PFSK-1 (cell line): ENCODE measurements at regions not wholly inside any gene's neighbourhood (a gene's known extent, or its start where the extent isn't known, plus 50 kb on each side); places are given as distances from the start of the nearest gene placed in this dataset.

Experiments
- FOXP2 ChIP-seq: optimal IDR thresholded peaks from 2 replicates; pipeline ENCODE3; 2011; ENCODE audit warnings: borderline replicate concordance, control low read depth, inconsistent platforms; ENCODE audit not compliant: insufficient read depth; ENCODE audit errors: extremely low read length, extremely low read depth
- POLR2AphosphoS5 ChIP-seq: IDR thresholded peaks from 2 replicates; pipeline ENCODE4 v1.6.1; 2012; ENCODE audit warnings: low read depth, mild to moderate bottlenecking, control low read depth, low read length, moderate library complexity
- SIN3A ChIP-seq: IDR thresholded peaks from 2 replicates; pipeline ENCODE4 v1.6.1; 2012; ENCODE audit warnings: mild to moderate bottlenecking, low read length, moderate library complexity, borderline replicate concordance; ENCODE audit not compliant: insufficient read depth
- TAF1 ChIP-seq: IDR thresholded peaks from 2 replicates; pipeline ENCODE4 v1.6.1; 2012; ENCODE audit warnings: low read length, control low read depth, borderline replicate concordance; ENCODE audit not compliant: insufficient read depth
- TF ChIP-seq, protein P1 (sequence below), 2 experiments: IDR thresholded peaks; 2 replicates each; pipeline versions ENCODE4 v1.6.1 to v1.8.0; 2011 to 2012; ENCODE audit warnings: low read depth in 2 of 2, low read length in 2 of 2, control low read depth in 1 of 2, inconsistent platforms in 1 of 2, mild to moderate bottlenecking in 1 of 2, moderate library complexity in 1 of 2; ENCODE audit not compliant: insufficient read depth in 1 of 2

DNA sequence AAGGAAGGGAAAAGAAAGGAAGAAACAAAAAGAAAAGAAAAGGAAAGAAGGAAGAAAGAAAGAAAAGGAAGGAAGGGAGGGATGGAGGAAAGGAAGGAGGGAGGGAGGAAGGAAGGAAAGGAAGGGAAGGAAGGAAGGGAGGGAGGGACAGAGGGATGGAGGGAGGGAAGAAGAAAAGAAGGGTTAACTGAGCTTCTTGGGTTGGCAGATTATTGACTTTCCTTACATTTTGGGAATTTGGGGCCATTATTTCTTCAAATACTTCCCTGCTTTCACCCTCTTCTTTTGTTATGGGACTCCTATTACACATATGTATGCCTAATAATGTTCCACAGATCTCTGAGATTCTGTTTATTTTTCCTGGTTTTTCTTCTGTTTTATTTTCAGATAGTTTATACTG lies 285.6 kb downstream of the KCNJ2 start:
- TF ChIP-seq FOXP2 (no peak), POLR2AphosphoS5 (no peak), SIN3A (no peak), TAF1 (no peak)
- TF ChIP-seq, protein P1, sequence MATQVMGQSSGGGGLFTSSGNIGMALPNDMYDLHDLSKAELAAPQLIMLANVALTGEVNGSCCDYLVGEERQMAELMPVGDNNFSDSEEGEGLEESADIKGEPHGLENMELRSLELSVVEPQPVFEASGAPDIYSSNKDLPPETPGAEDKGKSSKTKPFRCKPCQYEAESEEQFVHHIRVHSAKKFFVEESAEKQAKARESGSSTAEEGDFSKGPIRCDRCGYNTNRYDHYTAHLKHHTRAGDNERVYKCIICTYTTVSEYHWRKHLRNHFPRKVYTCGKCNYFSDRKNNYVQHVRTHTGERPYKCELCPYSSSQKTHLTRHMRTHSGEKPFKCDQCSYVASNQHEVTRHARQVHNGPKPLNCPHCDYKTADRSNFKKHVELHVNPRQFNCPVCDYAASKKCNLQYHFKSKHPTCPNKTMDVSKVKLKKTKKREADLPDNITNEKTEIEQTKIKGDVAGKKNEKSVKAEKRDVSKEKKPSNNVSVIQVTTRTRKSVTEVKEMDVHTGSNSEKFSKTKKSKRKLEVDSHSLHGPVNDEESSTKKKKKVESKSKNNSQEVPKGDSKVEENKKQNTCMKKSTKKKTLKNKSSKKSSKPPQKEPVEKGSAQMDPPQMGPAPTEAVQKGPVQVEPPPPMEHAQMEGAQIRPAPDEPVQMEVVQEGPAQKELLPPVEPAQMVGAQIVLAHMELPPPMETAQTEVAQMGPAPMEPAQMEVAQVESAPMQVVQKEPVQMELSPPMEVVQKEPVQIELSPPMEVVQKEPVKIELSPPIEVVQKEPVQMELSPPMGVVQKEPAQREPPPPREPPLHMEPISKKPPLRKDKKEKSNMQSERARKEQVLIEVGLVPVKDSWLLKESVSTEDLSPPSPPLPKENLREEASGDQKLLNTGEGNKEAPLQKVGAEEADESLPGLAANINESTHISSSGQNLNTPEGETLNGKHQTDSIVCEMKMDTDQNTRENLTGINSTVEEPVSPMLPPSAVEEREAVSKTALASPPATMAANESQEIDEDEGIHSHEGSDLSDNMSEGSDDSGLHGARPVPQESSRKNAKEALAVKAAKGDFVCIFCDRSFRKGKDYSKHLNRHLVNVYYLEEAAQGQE (IDR thresholded peaks at IDR 0.05; ENCODE audit: insufficient read depth in 1 of 2, low read depth in 2 of 2, low read length in 2 of 2), result no peak

GRCh38 chr17:70464995-70465394 lies 295.7 kb downstream of the KCNJ2 start:
- TF ChIP-seq TAF1 (no peak), FOXP2 (no peak), POLR2AphosphoS5 (no peak), SIN3A (no peak)
- TF ChIP-seq, protein P1 (IDR thresholded peaks at IDR 0.05; ENCODE audit: insufficient read depth in 1 of 2, low read depth in 2 of 2, low read length in 2 of 2), result no peak

DNA sequence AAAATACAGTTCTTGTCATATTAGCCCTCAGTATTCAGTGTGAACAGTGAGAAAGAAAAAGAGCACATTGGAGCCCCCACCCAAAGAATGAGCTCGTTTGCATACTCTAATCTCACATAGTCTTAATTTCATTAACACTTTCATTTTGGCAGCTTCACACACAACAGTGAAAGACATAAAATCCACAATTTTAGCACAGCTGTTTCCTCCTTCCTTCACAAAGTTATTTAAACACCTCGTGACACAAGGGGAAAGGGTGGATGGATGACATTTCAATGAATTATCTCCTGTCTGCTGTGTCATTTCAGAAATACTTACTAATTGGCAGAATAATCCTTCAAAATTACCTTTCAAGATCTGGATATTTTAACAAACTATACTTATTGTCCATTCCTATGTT lies 299.3 kb downstream of the KCNJ2 start:
- TF ChIP-seq, protein P1 (IDR thresholded peaks at IDR 0.05; ENCODE audit: insufficient read depth in 1 of 2, low read depth in 2 of 2, low read length in 2 of 2), result no peak
- TF ChIP-seq SIN3A, result no peak
- TF ChIP-seq TAF1, result no peak
- no peak for TF ChIP-seq FOXP2
- no peak for TF ChIP-seq POLR2AphosphoS5

- TF ChIP-seq, protein P1 (IDR thresholded peaks at IDR 0.05; ENCODE audit: insufficient read depth in 1 of 2, low read depth in 2 of 2, low read length in 2 of 2), result no peak
Measured at GRCh38 chr17:70473049-70473448, 303.7 kb downstream of the KCNJ2 start.

GRCh38 chr17:70476368-70476767 lies 307.0 kb downstream of the KCNJ2 start:
- TF ChIP-seq FOXP2 (no peak), SIN3A (no peak), TAF1 (no peak), POLR2AphosphoS5 (no peak)
- TF ChIP-seq, protein P1 (IDR thresholded peaks at IDR 0.05; ENCODE audit: insufficient read depth in 1 of 2, low read depth in 2 of 2, low read length in 2 of 2), result no peak
